GM19193 (cell line): ENCODE measurements at regions not wholly inside any gene's neighbourhood (a gene's known extent, or its start where the extent isn't known, plus 50 kb on each side); places are given as distances from the start of the nearest gene placed in this dataset.

ENCODE experiments used
- POLR2A ChIP-seq: IDR thresholded peaks from 4 replicates; pipeline ENCODE4 v1.6.1; 2011; ENCODE audit not compliant: insufficient read depth, insufficient read length; ENCODE audit errors: extremely low read depth

GRCh38 chr4:22573198-22573597, 57.3 kb upstream of the ADGRA3 start:
- no peak for TF ChIP-seq POLR2A

- TF ChIP-seq POLR2A: no peak
These were observed 57.8 kb upstream of the ADGRA3 start for GRCh38 chr4:22573641-22574040.

- TF ChIP-seq POLR2A: no peak
These were observed 58.6 kb upstream of the ADGRA3 start for GRCh38 chr4:22574424-22574823.

- no peak for TF ChIP-seq POLR2A
These were observed 59.0 kb upstream of the ADGRA3 start for GRCh38 chr4:22574880-22575279.

GRCh38 chr4:22587253-22587652, 71.4 kb upstream of the ADGRA3 start:
- TF ChIP-seq POLR2A: no peak

GRCh38 chr4:22593933-22594332, 78.1 kb upstream of the ADGRA3 start:
- TF ChIP-seq POLR2A: no peak

GRCh38 chr4:22595684-22596083, 79.8 kb upstream of the ADGRA3 start:
- TF ChIP-seq POLR2A: no peak

GRCh38 chr4:22596409-22596808, 80.5 kb upstream of the ADGRA3 start:
- TF ChIP-seq POLR2A: no peak

GRCh38 chr4:22597471-22597870, 81.6 kb upstream of the ADGRA3 start:
- no peak for TF ChIP-seq POLR2A

- no peak for TF ChIP-seq POLR2A
These were observed 85.4 kb upstream of the GBA3 start for GRCh38 chr4:22607382-22607781.

GRCh38 chr4:22614114-22614513, 78.6 kb upstream of the GBA3 start:
- no peak for TF ChIP-seq POLR2A

GRCh38 chr4:22616516-22616915, 76.2 kb upstream of the GBA3 start:
- TF ChIP-seq POLR2A: no peak

- no peak for TF ChIP-seq POLR2A
These were observed 67.4 kb upstream of the GBA3 start for GRCh38 chr4:22625311-22625710.

- peak; percentile 27 for TF ChIP-seq POLR2A
These were observed 58.1 kb upstream of the GBA3 start for GRCh38 chr4:22634541-22635181.

- TF ChIP-seq POLR2A: no peak
These were observed 57.0 kb upstream of the GBA3 start for GRCh38 chr4:22635692-22636091.

GRCh38 chr4:22637306-22637705, 55.4 kb upstream of the GBA3 start:
- TF ChIP-seq POLR2A: no peak
